ENCODE measurements at regions not wholly inside any gene's neighbourhood (a gene's known extent, or its start where the extent isn't known, plus 50 kb on each side); places are given as distances from the start of the nearest gene placed in this dataset.
A peak's percentile ranks its signal among the peaks of the same experiment; 100 is the strongest.

GRCh38 chr20:19807946-19808330, 49.9 kb downstream of the RIN2 start:
- H3K9me3 ChIP-seq, result no peaks in the 10 kb centered on the region
- no peak overlapping the region for H3K4me3 ChIP-seq
- no peaks in the 10 kb centered on the region for H3K27me3 ChIP-seq
- peaks cover 0 to 10% of the 10 kb centered on the region in 2 donors for H3K36me3 ChIP-seq
- intact Hi-C loops (cut with DNase I), result no loop called here
- peaks cover 7 to 14% of the 10 kb centered on the region in 2 donors for H3K4me1 ChIP-seq
- peak overlapping the region in 1 of 2 donors; percentile 11 for H3K27ac ChIP-seq
- no peak for DNase-seq (ENCODE audit: low spot score in 2 of 2)
- no peak for TF ChIP-seq CTCF (IDR thresholded peaks at IDR 0.05)

- H3K4me3 ChIP-seq, result no peak overlapping the region
- intact Hi-C loops (cut with DNase I), result no loop called here
- no peak for TF ChIP-seq CTCF (IDR thresholded peaks at IDR 0.05)
- no peak overlapping the region for H3K27ac ChIP-seq
- no peaks in the 10 kb centered on the region for H3K27me3 ChIP-seq
- DNase-seq (ENCODE audit: low spot score in 2 of 2), result no peak
- peaks cover 0 to 5% of the 10 kb centered on the region in 2 donors for H3K36me3 ChIP-seq
- H3K4me1 ChIP-seq, result peaks cover 7 to 18% of the 10 kb centered on the region in 2 donors
- H3K9me3 ChIP-seq, result no peaks in the 10 kb centered on the region
Observed at GRCh38 chr20:19808498-19808897, 50.4 kb downstream of the RIN2 start.

- Histone ChIP-seq H3K27me3 (no peaks in the 10 kb centered on the region), H3K9me3 (no peaks in the 10 kb centered on the region), H3K36me3 (peaks cover 0 to 5% of the 10 kb centered on the region in 2 donors), H3K4me3 (no peak overlapping the region), H3K4me1 (peaks cover 11 to 24% of the 10 kb centered on the region in 2 donors), H3K27ac (no peak overlapping the region)
- TF ChIP-seq CTCF (IDR thresholded peaks at IDR 0.05), result no peak
- DNase-seq (ENCODE audit: low spot score in 2 of 2), result no peak
- intact Hi-C loops (cut with DNase I), result no loop called here
Observed at GRCh38 chr20:19809505-19809904, 51.4 kb downstream of the RIN2 start.

- no peaks in the 10 kb centered on the region for H3K9me3 ChIP-seq
- no peaks in the 10 kb centered on the region for H3K36me3 ChIP-seq
- peaks cover 21 to 41% of the 10 kb centered on the region in 2 donors for H3K4me1 ChIP-seq
- no peak for DNase-seq (ENCODE audit: low spot score in 2 of 2)
- no peak for TF ChIP-seq CTCF (IDR thresholded peaks at IDR 0.05)
- H3K4me3 ChIP-seq, result no peak overlapping the region
- H3K27ac ChIP-seq, result no peak overlapping the region
- intact Hi-C loops (cut with DNase I), result no loop called here
- H3K27me3 ChIP-seq, result no peaks in the 10 kb centered on the region
Observed at GRCh38 chr20:19811231-19811630, 53.2 kb downstream of the RIN2 start.

- no peak for TF ChIP-seq CTCF (IDR thresholded peaks at IDR 0.05)
- intact Hi-C loops (cut with DNase I), result no loop called here
Observed at GRCh38 chr20:19812056-19812455, 54.0 kb downstream of the RIN2 start.

GRCh38 chr20:19812696-19813095, 54.6 kb downstream of the RIN2 start:
- intact Hi-C loops (cut with DNase I), result no loop called here

More at GRCh38 chr20:19812056-19812455, 54.0 kb downstream of the RIN2 start:
- peaks cover 16 to 37% of the 10 kb centered on the region in 2 donors for H3K4me1 ChIP-seq
- H3K4me3 ChIP-seq, result no peak overlapping the region
- H3K36me3 ChIP-seq, result no peaks in the 10 kb centered on the region
- H3K27me3 ChIP-seq, result no peaks in the 10 kb centered on the region
- no peaks in the 10 kb centered on the region for H3K9me3 ChIP-seq
- DNase-seq (ENCODE audit: low spot score in 2 of 2), result no peak
- H3K27ac ChIP-seq, result peak overlapping the region in 1 of 2 donors; percentile 73

More at GRCh38 chr20:19812696-19813095, 54.6 kb downstream of the RIN2 start:
- no peak for DNase-seq (ENCODE audit: low spot score in 2 of 2)
- no peaks in the 10 kb centered on the region for H3K9me3 ChIP-seq
- H3K4me3 ChIP-seq, result no peak overlapping the region
- no peak for TF ChIP-seq CTCF (IDR thresholded peaks at IDR 0.05)
- peaks cover 16 to 37% of the 10 kb centered on the region in 2 donors for H3K4me1 ChIP-seq
- H3K27ac ChIP-seq, result peak overlapping the region; percentile 32 to 73
- no peaks in the 10 kb centered on the region for H3K36me3 ChIP-seq
- H3K27me3 ChIP-seq, result no peaks in the 10 kb centered on the region
